CD4-positive, alpha-beta memory T cell (primary cell): ENCODE measurements at regions not wholly inside any gene's neighbourhood (a gene's known extent, or its start where the extent isn't known, plus 50 kb on each side); places are given as distances from the start of the nearest gene placed in this dataset.

Source experiments
- CTCF ChIA-PET: fragments of 350-600 bp; sonication (Branson Sonifier 250); formaldehyde crosslinking; loops from one replicate; lab custom pipeline; 2021; ENCODE audit warnings: inconsistent platforms; ENCODE audit not compliant: partially characterized antibody; lab: Charles Lee
- POLR2A ChIA-PET: fragments of 350-600 bp; sonication (Branson Sonifier 250); formaldehyde crosslinking; loops from one replicate; lab custom pipeline; 2021; ENCODE audit not compliant: partially characterized antibody; lab: Charles Lee
- DNase-seq, 5 donors: peaks; one replicate each; pipeline versions ENCODE4 v3.0.0 to v3.0.0-alpha.2; 2020 to 2022; ENCODE audit warnings: mixed read lengths in 1 of 5
- H3K27ac ChIP-seq: one replicate; pipeline ENCODE4 v1.7.0; 2013; ENCODE audit warnings: low read depth, low read length
- H3K27me3 ChIP-seq: 2 replicates; pipeline ENCODE4 v1.7.0; 2013; ENCODE audit warnings: mild to moderate bottlenecking, low read length, moderate library complexity; ENCODE audit not compliant: insufficient read depth
- H3K36me3 ChIP-seq: 2 replicates; pipeline ENCODE4 v1.7.0; 2013; ENCODE audit warnings: mild to moderate bottlenecking, low read length, moderate library complexity; ENCODE audit not compliant: insufficient read depth
- H3K4me1 ChIP-seq: 2 replicates; pipeline ENCODE4 v1.7.0; 2013; ENCODE audit warnings: mild to moderate bottlenecking, low read length, moderate library complexity; ENCODE audit not compliant: insufficient read depth
- H3K4me3 ChIP-seq, 2 donors: one replicate each; pipeline ENCODE4 v1.7.0; 2013; ENCODE audit warnings: low read length in 2 of 2, mild to moderate bottlenecking in 1 of 2
- H3K9me3 ChIP-seq, 2 donors: one replicate each; pipeline ENCODE4 v1.7.0; 2013; ENCODE audit warnings: low read length in 2 of 2, control low read depth in 1 of 2; ENCODE audit not compliant: control insufficient read depth in 1 of 2
- H3K27ac Mint-ChIP-seq, 7 donors: one replicate each; pipeline ENCODE4 v1.8.0; 2020 to 2021; ENCODE audit warnings: mixed read lengths in 7 of 7, mild to moderate bottlenecking in 6 of 7, inconsistent platforms in 3 of 7, moderate library complexity in 3 of 7
- H3K27me3 Mint-ChIP-seq, 2 donors: one replicate each; pipeline ENCODE4 v1.8.0; 2020 to 2021; ENCODE audit warnings: mixed read lengths in 2 of 2
- H3K36me3 Mint-ChIP-seq, 2 donors: one replicate each; pipeline ENCODE4 v1.8.0; 2020 to 2021; ENCODE audit warnings: mixed read lengths in 2 of 2, inconsistent platforms in 1 of 2, mild to moderate bottlenecking in 1 of 2
- H3K4me1 Mint-ChIP-seq, 4 donors: one replicate each; pipeline ENCODE4 v1.8.0; 2020 to 2021; ENCODE audit warnings: mixed read lengths in 4 of 4, mild to moderate bottlenecking in 1 of 4
- H3K4me3 Mint-ChIP-seq, 8 donors: one replicate each; pipeline ENCODE4 v1.8.0; 2020 to 2021; ENCODE audit warnings: mixed read lengths in 8 of 8, mild to moderate bottlenecking in 7 of 8, moderate library complexity in 6 of 8, inconsistent platforms in 3 of 8
- H3K9me3 Mint-ChIP-seq, 8 donors: one replicate each; pipeline ENCODE4 v1.8.0; 2020 to 2021; ENCODE audit warnings: mixed read lengths in 8 of 8, mild to moderate bottlenecking in 5 of 8, inconsistent platforms in 3 of 8, moderate library complexity in 1 of 8
- intact Hi-C: fragments of 100-400 bp; cut with micrococcal nuclease; formaldehyde crosslinking; loops from one replicate; pipeline ENCODE4 v1.15.1; 2023

DNA sequence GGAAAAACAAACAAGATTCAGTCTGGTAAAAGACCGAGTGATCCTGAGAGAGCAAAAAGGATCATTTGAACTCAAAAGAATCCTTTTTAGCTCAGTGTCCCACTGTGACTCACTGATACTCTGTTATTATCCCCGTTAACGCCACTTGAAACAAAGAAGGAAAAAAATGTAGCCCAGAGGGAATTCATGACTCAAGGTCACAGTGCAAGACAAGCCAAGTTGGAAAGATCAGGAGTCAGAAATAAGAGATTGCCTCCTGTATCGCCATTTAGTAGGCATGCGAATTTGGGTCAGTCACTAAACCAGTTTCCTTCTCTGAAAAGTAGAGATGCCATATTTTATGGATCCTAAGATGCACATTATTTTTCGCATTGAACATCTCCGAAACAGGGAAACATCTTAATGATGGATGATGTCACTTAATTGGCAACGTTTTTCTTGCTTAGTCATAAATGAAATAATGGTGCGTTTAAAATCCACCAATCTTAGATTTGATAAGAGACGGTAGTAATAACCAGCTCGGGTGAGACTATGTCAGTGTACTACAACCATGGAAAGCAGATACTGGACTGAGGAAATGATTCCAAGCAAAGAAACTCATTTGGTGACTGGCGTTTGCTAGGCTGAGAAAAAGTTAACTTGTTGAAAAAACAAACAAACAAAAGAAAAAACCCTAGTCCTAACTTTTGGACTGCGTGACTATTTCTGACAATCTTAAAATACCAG is 502.0 kb upstream of the CELF2 start:
- Histone ChIP-seq H3K9me3 (no peaks in the 10 kb centered on the region), H3K36me3 (no peaks in the 10 kb centered on the region), H3K4me1 (no peaks in the 10 kb centered on the region), H3K27me3 (no peaks in the 10 kb centered on the region), H3K27ac (no peak overlapping the region), H3K4me3 (no peak overlapping the region)
- no peak overlapping the region for H3K27ac Mint-ChIP-seq
- no peaks in the 10 kb centered on the region for H3K36me3 Mint-ChIP-seq
- H3K4me1 Mint-ChIP-seq, result no peaks in the 10 kb centered on the region
- CTCF ChIA-PET, result interaction anchor here (0.6 to 0.7 kb wide), 2 partner anchors 33 to 587 kb away, joined by 3 read pairs; no protein-coding TSS in a partner anchor
- peaks cover 0 to 1% (median 0%) of the 10 kb centered on the region in 8 donors for H3K9me3 Mint-ChIP-seq
- no peak for DNase-seq
- H3K4me3 Mint-ChIP-seq, result no peak overlapping the region
- intact Hi-C loops, result no loop called here
- H3K27me3 Mint-ChIP-seq, result peaks cover 16 to 18% of the 10 kb centered on the region in 2 donors
- POLR2A ChIA-PET, result no interaction called here

DNA sequence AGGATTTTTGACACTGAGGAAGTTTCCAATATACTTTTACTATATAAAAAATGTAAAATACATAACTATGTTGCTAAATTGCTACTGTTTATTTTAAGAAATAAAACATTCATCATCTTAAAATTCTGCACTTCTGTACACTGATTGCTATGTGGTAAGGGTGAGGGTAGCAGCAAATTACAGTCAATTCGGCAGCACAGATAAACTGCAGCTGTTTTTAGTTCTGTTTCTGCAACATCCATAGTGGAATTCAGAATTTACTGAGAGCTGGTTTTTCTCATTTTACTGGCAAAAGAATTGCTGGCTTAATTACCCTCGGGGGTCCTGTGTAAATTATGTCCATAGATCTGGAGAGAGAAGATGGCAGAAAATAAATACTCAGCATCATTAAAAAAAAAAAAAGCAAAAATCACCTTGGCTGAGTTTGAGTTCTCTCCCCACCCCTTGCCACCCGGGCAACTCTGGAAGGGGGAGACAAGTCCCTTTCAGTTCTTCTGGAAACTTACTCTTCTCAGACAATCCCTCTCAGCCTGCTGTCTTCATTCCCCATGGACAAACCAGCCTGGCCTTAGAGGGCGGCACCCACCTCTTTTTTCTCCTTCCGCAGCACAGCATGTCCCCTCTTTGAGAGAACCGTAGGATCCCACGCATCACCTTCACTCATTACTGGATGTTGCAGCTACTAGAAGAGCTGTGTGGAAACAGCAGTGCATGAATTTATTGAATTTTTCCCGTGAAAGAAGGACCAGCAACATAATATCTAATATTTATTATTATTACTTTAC is 501.1 kb upstream of the CELF2 start:
- H3K36me3 Mint-ChIP-seq, result no peaks in the 10 kb centered on the region
- no peak overlapping the region for H3K27ac Mint-ChIP-seq
- H3K4me1 ChIP-seq, result no peaks in the 10 kb centered on the region
- H3K9me3 Mint-ChIP-seq, result no peaks in the 10 kb centered on the region
- CTCF ChIA-PET, result no interaction called here
- intact Hi-C loops, result no loop called here
- no peaks in the 10 kb centered on the region for H3K4me1 Mint-ChIP-seq
- H3K27ac ChIP-seq, result no peak overlapping the region
- H3K27me3 Mint-ChIP-seq, result peaks cover 15 to 17% of the 10 kb centered on the region in 2 donors
- H3K9me3 ChIP-seq, result no peaks in the 10 kb centered on the region
- DNase-seq, result no peak
- no peaks in the 10 kb centered on the region for H3K27me3 ChIP-seq
- POLR2A ChIA-PET, result no interaction called here
- H3K4me3 Mint-ChIP-seq, result no peak overlapping the region
- no peak overlapping the region for H3K4me3 ChIP-seq
- no peaks in the 10 kb centered on the region for H3K36me3 ChIP-seq

DNA sequence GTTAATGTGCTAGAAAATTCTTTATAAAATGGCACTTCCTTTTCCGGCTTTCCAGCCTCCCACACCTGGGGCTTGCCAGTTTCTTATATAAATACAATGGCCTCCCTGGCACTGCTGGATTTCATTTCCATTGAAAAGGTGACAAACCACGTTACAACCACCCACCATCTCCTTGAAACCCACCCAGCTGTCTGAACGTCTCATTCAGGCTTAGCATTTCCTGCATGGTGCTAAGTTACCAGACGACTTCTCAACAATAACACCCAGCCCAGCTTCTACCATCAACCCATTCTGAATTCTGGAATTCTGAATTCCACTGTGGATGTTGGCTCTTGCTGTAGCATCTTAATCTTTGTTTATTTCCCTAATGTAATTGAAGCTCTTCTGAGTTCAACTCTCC is 499.8 kb upstream of the CELF2 start:
- no peaks in the 10 kb centered on the region for H3K36me3 ChIP-seq
- ChIA-PET POLR2A (no interaction called here), CTCF (no interaction called here)
- H3K9me3 ChIP-seq, result no peaks in the 10 kb centered on the region
- peaks cover 16 to 17% of the 10 kb centered on the region in 2 donors for H3K27me3 Mint-ChIP-seq
- no peak for DNase-seq
- H3K4me1 ChIP-seq, result no peaks in the 10 kb centered on the region
- H3K9me3 Mint-ChIP-seq, result no peaks in the 10 kb centered on the region
- H3K4me3 ChIP-seq, result no peak overlapping the region
- H3K27ac ChIP-seq, result no peak overlapping the region
- H3K27ac Mint-ChIP-seq, result no peak overlapping the region
- no peak overlapping the region for H3K4me3 Mint-ChIP-seq
- H3K27me3 ChIP-seq, result no peaks in the 10 kb centered on the region
- no peaks in the 10 kb centered on the region for H3K4me1 Mint-ChIP-seq
- intact Hi-C loops, result no loop called here
- no peaks in the 10 kb centered on the region for H3K36me3 Mint-ChIP-seq

DNA sequence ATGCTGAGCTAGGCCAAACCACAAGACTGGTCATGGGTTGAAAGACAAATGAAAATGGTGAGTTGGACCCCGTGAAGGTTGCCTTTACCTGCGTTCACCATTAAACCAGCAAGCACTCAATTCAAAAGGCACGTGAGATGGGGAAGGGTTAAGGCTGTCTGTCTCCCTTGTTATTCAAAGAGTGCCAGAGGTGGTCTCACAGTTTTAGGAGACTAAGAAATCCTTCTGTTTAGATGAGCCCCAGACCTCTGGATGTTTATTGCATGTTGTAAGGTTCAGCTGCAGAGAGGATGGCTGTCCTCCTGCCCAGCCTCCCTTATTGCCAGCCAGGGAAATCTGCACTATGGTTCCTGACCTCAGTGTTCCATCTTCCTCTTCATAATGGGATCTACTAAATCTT is 498.0 kb upstream of the CELF2 start:
- H3K27me3 Mint-ChIP-seq, result peaks cover 9 to 14% of the 10 kb centered on the region in 2 donors

DNA sequence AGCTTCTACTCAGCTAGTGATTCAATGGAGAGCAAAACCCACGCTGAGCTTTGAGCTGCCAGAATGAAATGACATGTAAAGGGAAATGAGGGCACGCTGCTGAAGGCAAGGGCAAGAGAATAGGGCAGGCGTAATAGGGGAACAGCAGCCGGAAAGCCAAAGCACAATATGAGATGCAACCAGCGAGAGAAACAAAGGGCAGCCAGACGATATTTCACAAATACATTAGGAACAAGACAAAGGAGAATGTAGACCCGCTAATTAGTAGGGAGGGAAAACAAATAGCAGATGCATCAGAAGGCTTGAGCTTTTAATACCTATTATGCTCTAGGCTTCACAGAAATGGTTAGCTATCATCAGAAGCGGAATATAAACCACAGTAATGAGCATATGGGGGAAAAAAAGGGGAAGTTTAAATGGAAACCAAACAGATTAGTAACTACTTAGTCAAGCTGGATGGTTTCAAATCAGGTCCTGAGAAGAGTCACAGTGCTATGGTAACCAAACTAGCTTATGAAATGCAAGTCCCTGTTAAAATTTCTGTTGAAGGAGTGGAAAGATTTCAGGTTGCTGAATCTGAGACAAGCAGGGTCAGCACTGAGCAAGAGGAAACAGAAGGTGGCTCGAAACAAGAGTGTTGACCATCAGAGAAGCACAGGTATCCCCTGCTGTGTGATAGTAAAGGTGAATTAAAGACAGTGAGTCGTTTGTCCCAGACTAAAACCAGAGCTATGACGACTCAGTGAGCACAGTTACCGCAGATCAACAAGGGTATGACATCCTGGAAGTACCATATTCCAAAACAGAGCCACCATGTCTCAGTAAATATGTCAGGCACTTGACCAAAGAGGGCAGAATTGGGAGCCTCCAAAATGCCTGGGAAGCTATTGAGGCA is 496.9 kb upstream of the CELF2 start:
- Histone ChIP-seq H3K27me3 (no peaks in the 10 kb centered on the region), H3K9me3 (no peaks in the 10 kb centered on the region), H3K36me3 (no peaks in the 10 kb centered on the region), H3K4me1 (no peaks in the 10 kb centered on the region), H3K4me3 (no peak overlapping the region), H3K27ac (no peak overlapping the region)
- Mint-ChIP-seq H3K27me3 (peaks cover 9 to 16% of the 10 kb centered on the region in 2 donors), H3K9me3 (no peaks in the 10 kb centered on the region), H3K36me3 (no peaks in the 10 kb centered on the region), H3K27ac (no peak overlapping the region), H3K4me1 (no peaks in the 10 kb centered on the region), H3K4me3 (no peak overlapping the region)
- DNase-seq, result no peak
- intact Hi-C loops, result no loop called here
- CTCF ChIA-PET, result no interaction called here
- POLR2A ChIA-PET, result no interaction called here

More for the DNA sequence above, 498.0 kb upstream of the CELF2 start:
- Mint-ChIP-seq H3K4me3 (no peak overlapping the region), H3K4me1 (no peaks in the 10 kb centered on the region), H3K36me3 (no peaks in the 10 kb centered on the region), H3K27ac (no peak overlapping the region), H3K9me3 (no peaks in the 10 kb centered on the region)
- Histone ChIP-seq H3K27ac (no peak overlapping the region), H3K9me3 (no peaks in the 10 kb centered on the region), H3K27me3 (no peaks in the 10 kb centered on the region), H3K36me3 (no peaks in the 10 kb centered on the region), H3K4me1 (no peaks in the 10 kb centered on the region), H3K4me3 (no peak overlapping the region)
- ChIA-PET POLR2A (no interaction called here), CTCF (no interaction called here)
- no peak for DNase-seq
- intact Hi-C loops, result no loop called here

DNA sequence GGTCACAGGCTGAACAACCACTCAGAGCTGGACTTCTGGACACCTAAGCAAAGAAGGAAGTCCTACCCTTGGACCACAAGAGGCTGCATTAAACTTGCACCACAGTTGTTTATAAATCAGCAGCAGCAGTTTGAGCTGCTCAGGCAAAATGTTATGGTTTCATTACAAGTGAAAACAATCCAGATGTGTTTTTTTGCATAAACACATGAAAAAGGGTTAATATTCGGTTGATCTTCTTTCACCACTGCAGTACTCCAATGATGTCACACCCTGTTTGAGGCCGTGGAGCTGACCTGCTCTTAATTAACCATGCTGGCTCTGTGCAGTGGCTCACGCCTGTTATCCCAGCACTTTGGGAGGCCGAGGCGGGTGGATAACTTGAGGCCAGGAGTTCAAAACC is 490.8 kb upstream of the CELF2 start:
- intact Hi-C loops, result no loop called here
- Histone ChIP-seq H3K9me3 (no peaks in the 10 kb centered on the region), H3K27me3 (no peaks in the 10 kb centered on the region), H3K36me3 (no peaks in the 10 kb centered on the region), H3K27ac (no peak overlapping the region), H3K4me1 (no peaks in the 10 kb centered on the region), H3K4me3 (no peak overlapping the region)
- Mint-ChIP-seq H3K27me3 (peaks cover 2 to 5% of the 10 kb centered on the region in 2 donors), H3K4me3 (no peak overlapping the region), H3K27ac (no peak overlapping the region), H3K36me3 (no peaks in the 10 kb centered on the region), H3K4me1 (no peaks in the 10 kb centered on the region), H3K9me3 (no peaks in the 10 kb centered on the region)
- ChIA-PET CTCF (interaction anchor here (1.1 kb wide), 1 partner anchor 16 kb away, joined by 3 read pairs; no protein-coding TSS in a partner anchor), POLR2A (no interaction called here)
- DNase-seq, result no peak
